HCT116 (cell line): ENCODE measurements at regions not wholly inside any gene's neighbourhood (a gene's known extent, or its start where the extent isn't known, plus 50 kb on each side); places are given as distances from the start of the nearest gene placed in this dataset.

ENCODE experiments used
- ATAC-seq: fragments of 200-7000 bp; cut with Tn5 transposase; 2 replicates; pipeline ENCODE4 v1.9.1; 2020; ENCODE audit warnings: mild to moderate bottlenecking, moderate library complexity
- BruUV-seq: library from RNA; stranded (reverse); fragments of 400-500 nt; replicated peaks from 2 replicates; lab custom pipeline; 2021; lab: Mats Ljungman, UMichigan
- CTCF ChIA-PET: fragments of 300-600 bp; sonication (Branson Sonifier 250); formaldehyde crosslinking; loops from one replicate; lab custom pipeline; 2021; ENCODE audit warnings: antibody characterized with exemption; lab: Charles Lee
- POLR2A ChIA-PET: fragments of 300-600, 350-600 bp; sonication (Branson Sonifier 250); formaldehyde crosslinking; loops from one replicate; lab custom pipeline; 2021; ENCODE audit warnings: antibody characterized with exemption; lab: Charles Lee
- RAD21 ChIA-PET, 2 experiments: fragments of 300-600 bp; sonication (Branson Sonifier 250); formaldehyde crosslinking; loops; one replicate each; lab custom pipeline; 2023; ENCODE audit warnings: low total read pairs in 2 of 2; ENCODE audit not compliant: uncharacterized antibody in 2 of 2, unreplicated experiment in 2 of 2, low non-redundant PET in 1 of 2; lab: Charles Lee
- DNase-seq: peaks from one replicate; pipeline ENCODE4 v3.0.0-alpha.2; 2010; ENCODE audit warnings: low read depth, low spot score
- H2AFZ ChIP-seq: fragments of 200-600 bp; shearing (Covaris generic), sonication (generic); 2 replicates; pipeline ENCODE4 v1.6.1; 2017; ENCODE audit warnings: low read depth, mixed run types, mixed read lengths, antibody characterized with exemption, low read length; ENCODE audit not compliant: poor library complexity, severe bottlenecking
- H3K27ac ChIP-seq: 2 replicates; pipeline ENCODE4 v1.5.1; 2012; ENCODE audit warnings: low read depth, low read length
- H3K27me3 ChIP-seq: fragments of 200-600 bp; sonication (generic); 2 replicates; pipeline ENCODE4 v1.6.1; 2016; ENCODE audit warnings: mixed run types, low read length, mixed read lengths; ENCODE audit not compliant: insufficient read depth
- H3K36me3 ChIP-seq, 2 experiments: fragments of 200-500 bp in 1 of 2; fragments of 200-600 bp in 1 of 2; sonication (Bioruptor generic) in 1 of 2; sonication (generic) in 1 of 2; 2 replicates each; pipeline versions ENCODE4 v1.5.1 to v1.6.1; 2014 to 2016; ENCODE audit warnings: low read length in 2 of 2, inconsistent platforms in 1 of 2, mixed read lengths in 1 of 2, mixed run types in 1 of 2; ENCODE audit not compliant: insufficient read depth in 2 of 2, control insufficient read depth in 1 of 2
- H3K4me1 ChIP-seq, 2 experiments: fragments of 200-600 bp in 1 of 2; sonication (generic) in 1 of 2; 2 replicates each; pipeline versions ENCODE4 v1.5.1 to v1.6.1; 2012 to 2017; ENCODE audit warnings: low read length in 2 of 2, inconsistent platforms in 1 of 2, mild to moderate bottlenecking in 1 of 2, mixed read lengths in 1 of 2, mixed run types in 1 of 2, moderate library complexity in 1 of 2; ENCODE audit not compliant: insufficient read depth in 2 of 2, control insufficient read depth in 1 of 2
- H3K4me2 ChIP-seq: fragments of 200-600 bp; sonication (generic); 2 replicates; pipeline ENCODE4 v1.6.1; 2017; ENCODE audit warnings: mixed run types, low read length, mixed read lengths
- H3K4me3 ChIP-seq, 2 experiments: fragments of 200-600 bp in 1 of 2; sonication (generic) in 1 of 2; replicated peaks in 1 of 2; 2 replicates each; pipeline ENCODE4 v1.5.1; 2011 to 2016; ENCODE audit warnings: low read length in 2 of 2, control low read depth in 1 of 2, low read depth in 1 of 2, mild to moderate bottlenecking in 1 of 2, mixed read lengths in 1 of 2, mixed run types in 1 of 2
- H3K79me2 ChIP-seq: fragments of 200-600 bp; sonication (generic); 2 replicates; pipeline ENCODE4 v1.6.1; 2017; ENCODE audit warnings: mild to moderate bottlenecking, mixed run types, low read length, moderate library complexity, mixed read lengths; ENCODE audit not compliant: insufficient read depth
- H3K9ac ChIP-seq: fragments of 200-600 bp; sonication (generic); 2 replicates; pipeline ENCODE4 v1.6.1; 2016; ENCODE audit warnings: low read length, mixed read lengths
- H3K9me2 ChIP-seq: fragments of 200-600 bp; sonication (generic), shearing (Covaris generic); 2 replicates; pipeline ENCODE4 v1.6.1; 2017; ENCODE audit warnings: mixed run types, mild to moderate bottlenecking, moderate library complexity; ENCODE audit not compliant: insufficient read depth
- H3K9me3 ChIP-seq, 2 experiments: fragments of 200-500 bp in 1 of 2; fragments of 200-600 bp in 1 of 2; sonication (Bioruptor generic) in 1 of 2; sonication (generic) in 1 of 2; 2 replicates each; pipeline ENCODE4 v1.6.1; 2014 to 2017; ENCODE audit warnings: low read length in 2 of 2, mixed read lengths in 2 of 2, inconsistent platforms in 1 of 2, low read depth in 1 of 2, mild to moderate bottlenecking in 1 of 2, mixed run types in 1 of 2, moderate library complexity in 1 of 2; ENCODE audit not compliant: control insufficient read depth in 1 of 2, insufficient read depth in 1 of 2
- H4K20me1 ChIP-seq: fragments of 200-600 bp; sonication (generic), shearing (Covaris generic); 2 replicates; pipeline ENCODE4 v1.6.1; 2017; ENCODE audit warnings: mixed run types, mild to moderate bottlenecking, moderate library complexity; ENCODE audit not compliant: insufficient read depth
- CBX3 ChIP-seq: IDR thresholded peaks from 2 replicates; pipeline ENCODE4 v1.6.1; 2012; ENCODE audit warnings: low read depth
- CEBPB ChIP-seq: IDR thresholded peaks from 2 replicates; pipeline ENCODE4 v1.6.1; 2012; ENCODE audit warnings: low read depth
- CTCF ChIP-seq, 3 experiments: fragments of 200-600 bp in 1 of 3; sonication (generic) in 1 of 3; IDR thresholded peaks in 2 of 3; conservative IDR thresholded peaks in 1 of 3; 2 replicates each; pipeline ENCODE4 v1.5.1; 2012 to 2017; ENCODE audit warnings: low read depth in 2 of 3, low read length in 2 of 3, antibody characterized with exemption in 1 of 3, borderline replicate concordance in 1 of 3, control low read depth in 1 of 3, mild to moderate bottlenecking in 1 of 3, mixed read lengths in 1 of 3, mixed run types in 1 of 3, moderate library complexity in 1 of 3; ENCODE audit not compliant: insufficient read depth in 1 of 3
- EGR1 ChIP-seq: IDR thresholded peaks from 2 replicates; pipeline ENCODE4 v1.6.1; 2012; ENCODE audit warnings: low read depth
- EZH2 ChIP-seq: fragments of 200-600 bp; sonication (generic); IDR thresholded peaks from 2 replicates; pipeline ENCODE4 v1.6.1; 2017; ENCODE audit warnings: antibody characterized with exemption, mixed run types
- JUND ChIP-seq: IDR thresholded peaks from 2 replicates; pipeline ENCODE4 v1.6.1; 2012
- MAX ChIP-seq: IDR thresholded peaks from 2 replicates; pipeline ENCODE4 v1.6.1; 2012
- POLR2A ChIP-seq: IDR thresholded peaks from 2 replicates; pipeline ENCODE4 v1.7.0; 2011; ENCODE audit warnings: borderline replicate concordance; ENCODE audit not compliant: insufficient read depth, insufficient read length; ENCODE audit errors: extremely low read depth
- SIN3A ChIP-seq: IDR thresholded peaks from 2 replicates; pipeline ENCODE4 v1.6.1; 2012; ENCODE audit warnings: low read depth
- SP1 ChIP-seq: IDR thresholded peaks from 2 replicates; pipeline ENCODE4 v1.6.1; 2012; ENCODE audit warnings: low read depth
- TCF7L2 ChIP-seq: IDR thresholded peaks from 2 replicates; pipeline ENCODE4 v1.7.0; 2011; ENCODE audit warnings: borderline replicate concordance, inconsistent platforms; ENCODE audit not compliant: insufficient read depth, insufficient read length; ENCODE audit errors: extremely low read depth
- intact Hi-C: fragments of 100-400 bp; cut with micrococcal nuclease; formaldehyde crosslinking; loops from 2 replicates; pipeline ENCODE4 v1.10.0; 2022
- TF ChIP-seq, protein P1 (sequence below): IDR thresholded peaks from 2 replicates; pipeline ENCODE4 v1.6.1; 2012

DNA sequence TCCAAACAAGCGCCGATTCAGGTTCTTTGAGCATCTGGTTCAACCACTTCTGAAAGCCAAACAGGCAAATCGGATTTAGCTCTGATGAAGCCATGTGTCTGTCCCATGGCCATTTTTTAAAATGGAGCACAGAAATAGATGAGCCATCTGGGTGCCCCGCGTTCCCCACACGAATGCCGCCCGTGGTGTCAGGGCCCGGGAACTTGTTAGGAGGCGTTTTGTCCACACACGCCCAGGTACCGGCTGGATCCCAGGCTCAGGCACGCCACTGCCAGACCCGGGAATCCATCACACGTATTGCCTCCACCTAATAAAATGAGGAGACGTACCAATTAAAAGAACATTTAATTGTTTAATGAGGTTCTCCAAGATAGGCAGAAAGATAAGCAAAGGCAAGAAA, 374.4 kb upstream of the SALL3 start:
- no peaks in the 10 kb centered on the region for H3K9me2 ChIP-seq
- ChIA-PET CTCF (no interaction called here), RAD21 (no interaction called here), POLR2A (no interaction called here)
- no peaks in the 10 kb centered on the region for H3K4me1 ChIP-seq
- no peak overlapping the region for H3K4me3 ChIP-seq
- peaks cover 0 to 6% of the 10 kb centered on the region in 2 experiments; a peak in 2 of 4 replicates for H3K9me3 ChIP-seq
- ATAC-seq (no peak), DNase-seq (no peak)
- intact Hi-C loops, result no loop called here
- H4K20me1 ChIP-seq, result no peaks in the 10 kb centered on the region
- no peaks in the 10 kb centered on the region for H3K27me3 ChIP-seq
- H3K36me3 ChIP-seq, result no peaks in the 10 kb centered on the region
- H3K79me2 ChIP-seq, result no peaks in the 10 kb centered on the region
- no peak overlapping the region for H3K4me2 ChIP-seq
- no peak overlapping the region for H2AFZ ChIP-seq
- TF ChIP-seq MAX (no peak), JUND (no peak), CTCF (IDR thresholded peaks at IDR 0.05 in 2 of 3, conservative IDR thresholded peaks at IDR 0.05 in 1 of 3; ENCODE audit: borderline replicate concordance in 1 of 3, insufficient read depth in 1 of 3, low read depth in 2 of 3, low read length in 2 of 3) (no peak), CEBPB (no peak), EGR1 (no peak), SIN3A (no peak), SP1 (no peak), CBX3 (no peak), POLR2A (no peak), TCF7L2 (no peak), EZH2 (no peak)
- TF ChIP-seq, protein P1, sequence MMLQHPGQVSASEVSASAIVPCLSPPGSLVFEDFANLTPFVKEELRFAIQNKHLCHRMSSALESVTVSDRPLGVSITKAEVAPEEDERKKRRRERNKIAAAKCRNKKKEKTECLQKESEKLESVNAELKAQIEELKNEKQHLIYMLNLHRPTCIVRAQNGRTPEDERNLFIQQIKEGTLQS, result no peak
- no peak overlapping the region for H3K27ac ChIP-seq
- BruUV-seq, result no TSS peak
- no peak overlapping the region for H3K9ac ChIP-seq
